NB4 (cell line): ENCODE measurements at regions not wholly inside any gene's neighbourhood (a gene's known extent, or its start where the extent isn't known, plus 50 kb on each side); places are given as distances from the start of the nearest gene placed in this dataset.

ENCODE experiments used
- DNase-seq: peaks from one replicate; pipeline ENCODE4 v3.0.0; 2010; ENCODE audit warnings: low read depth
- H3K4me3 ChIP-seq: one replicate; pipeline ENCODE4 v1.5.1; 2011; ENCODE audit warnings: mild to moderate bottlenecking, low read depth, low read length, moderate library complexity
- MAX ChIP-seq: IDR thresholded peaks from 2 replicates; pipeline ENCODE4 v1.6.1; 2011; ENCODE audit warnings: low read depth, low read length
- MYC ChIP-seq: IDR thresholded peaks from 2 replicates; pipeline ENCODE4 v1.6.1; 2011; ENCODE audit warnings: low read depth, low read length
- POLR2A ChIP-seq: IDR thresholded peaks from 2 replicates; pipeline ENCODE4 v1.6.1; 2011; ENCODE audit warnings: mild to moderate bottlenecking; ENCODE audit not compliant: insufficient read length; ENCODE audit errors: extremely low read depth
- TF ChIP-seq, protein P1 (sequence below): IDR thresholded peaks from one replicate; pipeline ENCODE4 v1.5.1; 2012; ENCODE audit warnings: low read depth, low read length

- no peak overlapping the region for H3K4me3 ChIP-seq
- DNase-seq: no peak
- TF ChIP-seq MAX: no peak
- TF ChIP-seq POLR2A: no peak
- TF ChIP-seq, protein P1, sequence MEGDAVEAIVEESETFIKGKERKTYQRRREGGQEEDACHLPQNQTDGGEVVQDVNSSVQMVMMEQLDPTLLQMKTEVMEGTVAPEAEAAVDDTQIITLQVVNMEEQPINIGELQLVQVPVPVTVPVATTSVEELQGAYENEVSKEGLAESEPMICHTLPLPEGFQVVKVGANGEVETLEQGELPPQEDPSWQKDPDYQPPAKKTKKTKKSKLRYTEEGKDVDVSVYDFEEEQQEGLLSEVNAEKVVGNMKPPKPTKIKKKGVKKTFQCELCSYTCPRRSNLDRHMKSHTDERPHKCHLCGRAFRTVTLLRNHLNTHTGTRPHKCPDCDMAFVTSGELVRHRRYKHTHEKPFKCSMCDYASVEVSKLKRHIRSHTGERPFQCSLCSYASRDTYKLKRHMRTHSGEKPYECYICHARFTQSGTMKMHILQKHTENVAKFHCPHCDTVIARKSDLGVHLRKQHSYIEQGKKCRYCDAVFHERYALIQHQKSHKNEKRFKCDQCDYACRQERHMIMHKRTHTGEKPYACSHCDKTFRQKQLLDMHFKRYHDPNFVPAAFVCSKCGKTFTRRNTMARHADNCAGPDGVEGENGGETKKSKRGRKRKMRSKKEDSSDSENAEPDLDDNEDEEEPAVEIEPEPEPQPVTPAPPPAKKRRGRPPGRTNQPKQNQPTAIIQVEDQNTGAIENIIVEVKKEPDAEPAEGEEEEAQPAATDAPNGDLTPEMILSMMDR: no peak
These were observed 343.1 kb upstream of the TMPO start for GRCh38 chr12:98172304-98172703.

DNA sequence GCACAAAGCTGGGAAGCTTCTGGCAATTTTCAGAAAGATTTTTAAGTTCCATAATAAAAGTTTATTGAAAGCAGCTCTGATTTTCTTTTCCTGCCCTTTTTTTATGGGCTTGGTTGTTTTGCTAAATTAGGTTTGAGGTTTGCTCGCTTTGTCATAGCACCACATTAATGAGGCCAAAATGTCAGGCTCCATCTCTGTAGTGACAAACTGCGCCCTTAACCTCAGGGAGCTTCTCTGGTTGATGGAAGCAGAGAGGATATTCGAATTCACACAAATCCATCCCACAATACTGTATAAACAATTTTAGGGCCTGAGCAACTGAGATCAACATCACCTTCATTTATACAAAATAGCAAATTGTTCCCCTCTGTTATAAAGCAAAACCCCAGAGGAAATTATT lies 342.6 kb upstream of the TMPO start:
- TF ChIP-seq POLR2A (no peak), MYC (no peak), MAX (no peak)
- TF ChIP-seq, protein P1: no peak
- no peak overlapping the region for H3K4me3 ChIP-seq
- no peak for DNase-seq

DNA sequence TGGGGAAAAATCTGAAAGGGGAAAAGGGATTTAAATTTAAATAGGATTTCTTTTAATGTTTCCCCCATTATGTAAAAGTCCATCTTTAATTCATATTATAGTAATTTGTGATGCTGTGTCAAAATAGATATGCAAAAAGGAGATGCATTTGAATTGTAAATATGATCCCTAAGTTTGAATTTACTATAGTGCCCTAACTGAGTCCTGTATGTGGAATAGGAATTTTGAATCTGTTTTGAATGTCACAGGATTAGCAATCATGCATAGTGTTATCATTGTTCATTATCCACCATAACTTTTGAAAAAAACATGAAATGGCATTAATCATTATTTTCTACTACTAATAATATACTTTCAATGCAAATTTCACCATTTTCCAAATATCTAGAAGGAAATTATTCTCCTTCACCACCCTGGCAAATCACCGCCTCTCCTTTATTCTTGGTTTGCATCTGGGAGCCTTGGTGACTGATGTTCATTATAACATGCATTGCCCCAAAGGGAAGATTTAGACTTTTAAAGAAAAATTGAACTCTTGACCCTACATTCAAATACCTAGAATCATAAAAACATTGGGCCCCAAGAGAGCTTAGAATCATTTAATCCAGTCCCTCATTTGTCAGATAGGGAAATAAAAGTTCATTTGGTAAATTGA lies 341.5 kb upstream of the TMPO start:
- no peak for DNase-seq
- no peak for TF ChIP-seq POLR2A
- no peak for TF ChIP-seq MAX
- TF ChIP-seq MYC: no peak
- TF ChIP-seq, protein P1: no peak
- no peak overlapping the region for H3K4me3 ChIP-seq

GRCh38 chr12:98174428-98174809 lies 341.0 kb upstream of the TMPO start:
- H3K4me3 ChIP-seq: no peak overlapping the region
- TF ChIP-seq POLR2A: no peak
- TF ChIP-seq, protein P1: no peak
- no peak for TF ChIP-seq MYC
- no peak for TF ChIP-seq MAX
- DNase-seq: no peak

DNA sequence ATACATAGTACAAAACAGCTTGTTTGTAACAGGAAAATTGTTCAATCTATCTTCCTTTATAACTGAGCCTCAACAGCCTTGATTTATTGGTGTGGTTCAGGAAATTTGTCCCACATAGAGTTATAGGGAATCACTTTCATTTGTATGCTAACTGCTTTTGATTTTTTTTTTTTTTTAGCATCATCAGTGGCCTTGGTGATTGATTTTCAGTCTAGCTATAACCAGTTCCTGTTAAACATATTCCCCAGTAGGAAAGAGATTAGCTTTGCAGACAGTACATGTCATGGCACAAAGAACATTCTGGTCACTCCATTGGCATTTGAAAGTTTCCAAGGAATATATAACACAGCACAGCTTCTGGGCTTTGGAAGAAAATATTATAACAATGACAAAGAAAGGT lies 337.3 kb upstream of the TMPO start:
- H3K4me3 ChIP-seq: no peak overlapping the region
- TF ChIP-seq MYC (no peak), MAX (no peak), POLR2A (no peak)
- TF ChIP-seq, protein P1: no peak

GRCh38 chr12:98179151-98179550 lies 336.2 kb upstream of the TMPO start:
- H3K4me3 ChIP-seq: no peak overlapping the region
- DNase-seq: no peak
- TF ChIP-seq MAX: no peak
- no peak for TF ChIP-seq MYC
- TF ChIP-seq POLR2A: no peak
- TF ChIP-seq, protein P1: no peak

More for the DNA sequence above, 337.3 kb upstream of the TMPO start:
- no peak for DNase-seq
